ENCODE measurements at regions not wholly inside any gene's neighbourhood (a gene's known extent, or its start where the extent isn't known, plus 50 kb on each side); places are given as distances from the start of the nearest gene placed in this dataset.

DNA sequence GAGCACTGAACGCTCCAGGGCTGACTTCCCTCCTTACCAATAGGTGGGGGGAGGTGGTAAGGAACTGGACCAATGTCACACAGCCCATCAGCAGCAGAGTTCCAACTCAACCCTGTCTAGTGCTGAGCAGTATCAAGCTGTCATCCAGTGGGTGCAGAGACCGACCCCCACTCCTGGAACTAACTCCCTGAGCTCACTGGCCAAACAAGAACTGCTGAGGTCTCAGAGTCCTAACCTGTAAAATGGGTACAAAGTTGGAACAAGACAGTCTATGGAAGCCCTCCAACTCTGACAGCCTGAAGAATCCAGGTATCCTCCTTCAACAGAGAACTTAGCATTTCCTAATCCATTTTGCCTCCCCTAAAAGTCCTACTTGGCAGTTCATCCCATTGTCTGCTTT is 91.1 kb upstream of the CLMN start:
- Mint-ChIP-seq H3K9me3 (no peaks in the 10 kb centered on the region), H3K27me3 (no peaks in the 10 kb centered on the region), H3K4me3 (no peak overlapping the region), H3K36me3 (peaks cover 5% of the 10 kb centered on the region), H3K4me1 (peaks cover 0 to 2% (median 1%) of the 10 kb centered on the region in 3 donors), H3K27ac (no peak overlapping the region)

DNA sequence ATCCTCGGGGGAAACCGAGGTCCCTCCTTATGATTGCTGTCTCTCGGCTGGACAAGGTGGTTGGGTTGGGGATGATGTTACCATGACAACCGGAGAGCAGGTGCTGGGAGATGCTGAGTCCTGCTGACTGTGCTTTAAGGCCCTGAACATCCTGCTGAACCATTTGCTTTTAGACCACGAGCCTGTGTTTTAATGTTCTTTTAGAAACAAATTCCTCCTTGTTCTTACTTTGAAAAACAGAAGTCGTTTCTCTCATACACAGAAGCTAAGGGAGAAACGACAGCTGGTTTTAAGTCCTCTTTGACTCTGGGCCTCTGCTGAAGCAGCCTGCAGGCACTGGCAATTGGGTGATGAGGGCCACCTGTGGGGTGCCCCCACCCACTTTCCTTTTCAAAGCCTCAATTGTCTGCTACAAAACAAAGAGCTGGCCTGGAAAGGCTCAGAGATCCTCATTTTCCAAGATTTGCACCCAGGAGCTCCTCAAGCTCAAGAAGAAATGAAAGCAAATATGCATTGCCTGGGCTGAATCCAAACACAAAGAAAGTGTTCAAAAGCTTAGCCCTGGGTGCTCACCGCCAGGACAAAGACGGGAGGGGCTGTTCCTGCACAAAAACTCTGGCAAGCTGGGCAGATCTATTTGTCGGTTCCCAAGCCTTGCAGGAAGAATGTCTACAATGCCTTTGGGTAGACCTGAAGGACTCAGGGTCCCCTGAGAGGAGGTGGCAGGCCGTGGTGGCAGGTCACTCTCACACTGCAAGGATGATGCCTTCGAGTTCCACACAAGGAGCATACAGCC is 90.0 kb upstream of the CLMN start:
- peaks cover 5% of the 10 kb centered on the region for H3K36me3 Mint-ChIP-seq
- no peaks in the 10 kb centered on the region for H3K27me3 Mint-ChIP-seq
- no peak overlapping the region for H3K4me3 Mint-ChIP-seq
- H3K27ac Mint-ChIP-seq, result no peak overlapping the region
- peaks cover 0 to 2% (median 1%) of the 10 kb centered on the region in 3 donors for H3K4me1 Mint-ChIP-seq
- H3K9me3 Mint-ChIP-seq, result no peaks in the 10 kb centered on the region

DNA sequence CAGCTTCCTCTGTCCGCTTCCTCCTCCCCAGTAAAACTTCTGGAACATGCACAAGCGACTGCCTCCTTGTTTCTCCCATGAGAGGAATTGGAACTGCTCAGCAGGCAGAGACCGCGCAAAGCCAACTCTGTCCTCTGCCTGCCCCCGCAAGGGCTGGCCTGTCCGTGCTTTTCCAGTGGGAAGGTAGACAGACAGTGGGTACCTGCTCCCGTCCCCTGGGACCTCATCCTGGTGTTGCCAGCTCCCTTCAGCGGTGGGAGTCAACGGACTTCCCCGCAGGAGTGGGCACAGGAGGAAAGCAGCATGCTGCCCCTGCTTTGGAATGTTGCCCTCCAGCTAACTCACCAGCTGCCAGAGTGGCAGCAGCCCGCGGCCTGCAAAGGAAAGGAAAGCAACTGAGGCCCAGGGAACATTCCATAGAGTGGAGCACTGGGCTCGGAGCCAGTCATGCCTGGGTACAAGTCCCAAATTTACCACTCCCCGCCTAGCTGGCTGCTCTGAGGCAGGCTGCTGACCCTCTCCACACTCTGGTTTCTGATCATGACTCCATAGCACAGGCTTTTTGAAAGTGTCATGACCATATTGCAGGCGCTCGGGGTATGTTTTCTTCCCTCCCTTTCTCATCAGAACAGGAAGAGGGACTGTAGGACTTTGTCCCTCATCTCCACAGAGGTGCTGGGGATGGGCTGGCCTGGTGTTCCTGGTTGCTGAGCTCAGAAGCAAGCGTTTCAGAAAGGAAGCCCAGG is 89.2 kb upstream of the CLMN start:
- Mint-ChIP-seq H3K27ac (no peak overlapping the region), H3K27me3 (no peaks in the 10 kb centered on the region), H3K9me3 (no peaks in the 10 kb centered on the region), H3K4me3 (no peak overlapping the region), H3K4me1 (peaks cover 0 to 2% (median 1%) of the 10 kb centered on the region in 3 donors), H3K36me3 (peaks cover 5% of the 10 kb centered on the region)

GRCh38 chr14:95407354-95407753 is 87.6 kb upstream of the CLMN start:
- Mint-ChIP-seq H3K9me3 (no peaks in the 10 kb centered on the region), H3K36me3 (peaks cover 3% of the 10 kb centered on the region), H3K4me1 (peaks cover 0 to 2% (median 1%) of the 10 kb centered on the region in 3 donors), H3K27ac (peak overlapping the region in 1 of 3 donors; percentile 51), H3K4me3 (no peak overlapping the region), H3K27me3 (no peaks in the 10 kb centered on the region)

DNA sequence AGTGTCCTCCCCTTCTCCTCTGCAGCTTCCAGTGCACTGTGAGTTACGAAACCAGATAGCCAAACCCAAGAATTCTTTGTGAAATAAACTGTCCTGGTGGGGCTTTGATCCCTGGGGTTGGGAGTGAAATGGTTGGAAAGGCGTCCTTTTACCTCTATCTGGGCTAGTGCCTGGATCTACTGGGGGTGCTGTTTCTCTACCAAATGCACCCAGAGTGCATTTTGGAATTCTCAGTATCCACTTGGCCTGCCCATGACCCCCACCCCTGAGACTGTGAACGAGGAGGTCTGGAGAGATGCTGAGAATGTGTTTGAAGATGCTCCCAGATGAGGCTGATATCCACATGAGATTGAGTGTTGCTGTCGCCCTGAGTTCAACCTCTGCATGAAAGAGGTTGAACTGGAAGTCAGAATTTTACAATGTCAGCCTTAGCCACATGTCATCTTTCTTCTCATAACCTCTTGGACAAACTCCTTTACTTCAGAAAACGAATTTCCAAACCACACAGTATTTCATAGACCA is 87.1 kb upstream of the CLMN start:
- no peaks in the 10 kb centered on the region for H3K9me3 Mint-ChIP-seq
- H3K36me3 Mint-ChIP-seq, result peaks cover 3% of the 10 kb centered on the region
- peak overlapping the region in 1 of 3 donors; percentile 51 for H3K27ac Mint-ChIP-seq
- no peak overlapping the region for H3K4me3 Mint-ChIP-seq
- peaks cover 0 to 2% (median 1%) of the 10 kb centered on the region in 3 donors for H3K4me1 Mint-ChIP-seq
- no peaks in the 10 kb centered on the region for H3K27me3 Mint-ChIP-seq

- H3K36me3 Mint-ChIP-seq, result peaks cover 3% of the 10 kb centered on the region
- no peak overlapping the region for H3K27ac Mint-ChIP-seq
- peaks cover 0 to 2% (median 1%) of the 10 kb centered on the region in 3 donors for H3K4me1 Mint-ChIP-seq
- no peaks in the 10 kb centered on the region for H3K9me3 Mint-ChIP-seq
- H3K4me3 Mint-ChIP-seq, result no peak overlapping the region
- H3K27me3 Mint-ChIP-seq, result no peaks in the 10 kb centered on the region
Observed at GRCh38 chr14:95404583-95404982, 84.9 kb upstream of the CLMN start.

DNA sequence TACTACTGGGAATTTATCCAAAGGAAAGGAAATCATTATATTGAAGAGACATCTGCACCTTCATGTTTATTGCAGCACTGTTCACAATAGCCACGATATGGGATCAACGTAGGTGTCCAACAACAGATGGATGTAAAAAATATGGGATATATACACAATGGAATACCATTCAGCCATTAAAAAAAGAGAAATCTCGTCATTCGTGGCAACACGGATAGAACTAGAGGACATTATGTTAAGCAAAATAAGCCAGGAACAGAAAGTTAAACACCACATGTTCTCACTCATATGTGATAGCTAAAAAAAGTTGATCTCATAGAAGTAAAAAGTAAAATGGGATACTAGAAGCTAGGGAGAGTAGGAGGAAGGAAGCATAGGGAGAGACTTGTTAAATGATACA is 82.9 kb upstream of the CLMN start:
- H3K36me3 Mint-ChIP-seq, result no peaks in the 10 kb centered on the region
- H3K4me1 Mint-ChIP-seq, result peaks cover 0 to 2% (median 1%) of the 10 kb centered on the region in 3 donors
- no peak overlapping the region for H3K27ac Mint-ChIP-seq
- H3K9me3 Mint-ChIP-seq, result no peaks in the 10 kb centered on the region
- H3K27me3 Mint-ChIP-seq, result peaks cover 2% of the 10 kb centered on the region
- H3K4me3 Mint-ChIP-seq, result no peak overlapping the region

- H3K4me1 Mint-ChIP-seq, result peaks cover 0 to 2% (median 1%) of the 10 kb centered on the region in 3 donors
- H3K27ac Mint-ChIP-seq, result no peak overlapping the region
- H3K36me3 Mint-ChIP-seq, result no peaks in the 10 kb centered on the region
- H3K9me3 Mint-ChIP-seq, result no peaks in the 10 kb centered on the region
- peaks cover 2% of the 10 kb centered on the region for H3K27me3 Mint-ChIP-seq
- no peak overlapping the region for H3K4me3 Mint-ChIP-seq
Observed at GRCh38 chr14:95402176-95402575, 82.5 kb upstream of the CLMN start.

DNA sequence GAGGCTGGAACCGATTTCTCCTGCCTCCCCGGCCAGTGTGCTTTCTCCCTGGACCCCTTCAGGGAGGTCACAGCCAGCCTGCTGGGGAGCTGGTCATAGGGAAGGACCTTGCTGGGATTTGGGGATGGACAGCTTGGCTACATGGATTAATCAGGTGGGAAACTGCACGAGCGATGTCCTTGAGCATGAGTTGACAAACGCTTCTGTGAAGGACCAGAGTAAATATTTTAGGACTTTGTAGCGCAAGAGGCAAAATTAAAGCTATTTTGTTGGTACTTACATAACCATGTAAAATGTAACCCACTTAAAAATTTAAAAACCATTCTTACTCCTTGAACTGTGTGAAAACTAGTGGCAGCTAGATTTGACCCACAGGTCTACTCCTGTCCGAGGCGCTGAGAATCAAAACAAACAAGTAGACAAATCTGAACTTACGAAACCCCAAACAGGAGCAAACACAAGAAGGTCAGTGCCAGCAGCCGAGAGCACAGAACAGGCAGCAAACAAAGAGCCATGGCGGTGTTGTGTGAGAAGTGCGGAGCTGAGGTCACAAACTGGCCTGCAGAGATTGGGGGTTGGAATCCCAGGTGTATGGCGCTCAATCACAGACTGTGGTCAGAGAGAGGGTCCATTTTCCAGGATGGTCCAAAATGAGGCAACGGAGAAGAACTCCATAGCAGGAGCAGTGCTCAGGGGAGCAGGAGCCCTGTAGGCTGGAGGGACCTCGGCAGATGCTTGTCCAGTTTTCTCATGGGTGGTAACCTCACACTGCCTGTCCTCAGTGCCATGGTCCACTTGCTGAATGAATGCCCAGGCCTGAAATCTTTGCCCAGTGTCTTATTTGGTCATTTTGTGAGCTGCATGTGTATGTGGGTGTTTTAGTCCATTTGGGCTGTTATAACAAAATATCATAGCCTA is 79.2 kb upstream of the CLMN start:
- Mint-ChIP-seq H3K36me3 (no peaks in the 10 kb centered on the region), H3K4me3 (no peak overlapping the region), H3K27me3 (peaks cover 3% of the 10 kb centered on the region), H3K9me3 (peaks cover 0 to 2% (median 0%) of the 10 kb centered on the region in 3 donors), H3K27ac (no peak overlapping the region), H3K4me1 (peaks cover 5 to 8% (median 8%) of the 10 kb centered on the region in 3 donors)

- Mint-ChIP-seq H3K27ac (no peak overlapping the region), H3K36me3 (no peaks in the 10 kb centered on the region), H3K4me1 (peaks cover 5 to 8% (median 8%) of the 10 kb centered on the region in 3 donors), H3K9me3 (peaks cover 0 to 2% (median 0%) of the 10 kb centered on the region in 3 donors), H3K4me3 (no peak overlapping the region), H3K27me3 (peaks cover 3% of the 10 kb centered on the region)
Observed at GRCh38 chr14:95397325-95397724, 77.6 kb upstream of the CLMN start.

DNA sequence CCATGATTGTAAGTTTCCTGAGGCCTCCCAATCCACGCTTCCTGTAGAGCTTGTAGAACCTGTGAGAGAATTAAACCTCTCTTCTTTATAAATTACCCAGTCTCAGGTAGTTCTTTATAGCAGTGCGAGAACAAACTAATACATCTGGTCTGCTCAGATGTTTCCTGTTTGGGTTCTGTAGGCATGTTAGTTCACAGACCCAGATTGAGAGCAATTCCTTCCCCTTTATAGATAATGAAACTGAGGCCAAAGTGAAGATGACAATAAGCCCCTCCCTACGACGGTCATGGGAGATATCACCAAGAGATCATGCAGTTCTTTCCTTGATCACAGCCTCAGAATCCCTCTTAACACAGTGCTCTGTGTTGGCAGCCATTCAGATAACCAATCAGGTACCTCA is 76.5 kb upstream of the CLMN start:
- peaks cover 5 to 8% (median 8%) of the 10 kb centered on the region in 3 donors for H3K4me1 Mint-ChIP-seq
- H3K36me3 Mint-ChIP-seq, result no peaks in the 10 kb centered on the region
- H3K4me3 Mint-ChIP-seq, result peak overlapping the region; percentile 22 to 91 (median 60)
- peak overlapping the region; percentile 7 to 95 (median 51) for H3K27ac Mint-ChIP-seq
- peaks cover 0 to 2% (median 1%) of the 10 kb centered on the region in 3 donors for H3K9me3 Mint-ChIP-seq
- peaks cover 4% of the 10 kb centered on the region for H3K27me3 Mint-ChIP-seq

DNA sequence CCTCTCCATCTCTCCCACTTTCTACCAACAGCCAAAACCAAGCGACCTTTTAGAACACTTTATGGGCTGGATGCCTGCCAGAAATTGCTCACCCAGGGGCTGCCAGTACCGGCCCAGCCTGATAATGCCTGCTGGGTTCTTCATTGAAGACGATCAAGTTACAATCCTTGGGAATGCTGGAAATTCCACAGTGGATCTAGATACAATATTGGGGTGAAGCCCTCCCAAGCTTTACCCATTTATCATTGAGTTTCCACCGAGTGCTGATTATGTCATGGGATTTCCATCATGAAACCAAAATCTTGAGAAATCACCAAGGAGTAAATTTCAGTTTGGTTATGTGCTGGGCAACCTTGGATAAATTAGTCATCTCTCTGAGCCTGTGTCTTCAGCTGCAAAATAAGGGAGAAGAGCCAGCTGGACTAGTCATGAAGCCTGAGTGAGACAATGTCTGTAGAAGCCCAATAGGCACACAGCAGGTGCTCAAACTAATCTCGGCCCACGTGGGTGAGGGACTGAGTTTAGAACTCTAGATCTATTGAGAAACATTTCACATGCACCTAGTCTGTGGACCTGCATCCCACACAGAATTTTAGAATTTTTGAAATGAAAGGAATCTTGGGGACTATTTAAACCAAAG is 75.5 kb upstream of the CLMN start:
- Mint-ChIP-seq H3K4me3 (peak overlapping the region in 1 of 4 donors; percentile 10), H3K4me1 (peaks cover 5 to 8% (median 8%) of the 10 kb centered on the region in 3 donors), H3K9me3 (peaks cover 1 to 6% (median 2%) of the 10 kb centered on the region in 3 donors), H3K27ac (peak overlapping the region in 1 of 3 donors; percentile 95), H3K36me3 (no peaks in the 10 kb centered on the region), H3K27me3 (peaks cover 5% of the 10 kb centered on the region)

- peaks cover 1 to 6% (median 2%) of the 10 kb centered on the region in 3 donors for H3K9me3 Mint-ChIP-seq
- H3K27ac Mint-ChIP-seq, result peak overlapping the region in 1 of 3 donors; percentile 39
- H3K4me3 Mint-ChIP-seq, result no peak overlapping the region
- peaks cover 5% of the 10 kb centered on the region for H3K27me3 Mint-ChIP-seq
- H3K36me3 Mint-ChIP-seq, result no peaks in the 10 kb centered on the region
- H3K4me1 Mint-ChIP-seq, result peaks cover 5 to 8% (median 8%) of the 10 kb centered on the region in 3 donors
Observed at GRCh38 chr14:95394297-95395097, 74.8 kb upstream of the CLMN start.

Measured in IgD-negative memory B cell (primary cell).